Lower leg skin (tissue), 3 donors: ENCODE measurements at regions not wholly inside any gene's neighbourhood (a gene's known extent, or its start where the extent isn't known, plus 50 kb on each side); places are given as distances from the start of the nearest gene placed in this dataset.

Source experiments
- CTCF ChIP-seq, 3 donors: fragments of 450-650 bp; IDR thresholded peaks; one replicate each; pipeline ENCODE4 v1.5.1; 2016; ENCODE audit warnings: antibody characterized with exemption in 3 of 3, mild to moderate bottlenecking in 3 of 3, moderate library complexity in 2 of 3
- POLR2A ChIP-seq, 2 donors: fragments of 450-650 bp; IDR thresholded peaks; one replicate each; pipeline ENCODE4 v1.6.1; 2016 to 2017; ENCODE audit warnings: antibody characterized with exemption in 2 of 2, mild to moderate bottlenecking in 1 of 2, moderate library complexity in 1 of 2

- TF ChIP-seq CTCF (IDR thresholded peaks at IDR 0.05) (no peak), POLR2A (IDR thresholded peaks at IDR 0.05) (no peak)
Measured at GRCh38 chr7:113622796-113623195, 296.0 kb downstream of the PPP1R3A start.
